ENCODE measurements at regions not wholly inside any gene's neighbourhood (a gene's known extent, or its start where the extent isn't known, plus 50 kb on each side); places are given as distances from the start of the nearest gene placed in this dataset.
"Not testable (repeated sequence)": the region's sequence is repeated elsewhere in the genome, so short reads cannot be mapped to it uniquely, and the experiment has no call there.

GRCh38 chr7:47089461-47089860 lies 492.4 kb downstream of the TNS3 start:
- DNase-seq (ENCODE audit: low read depth in 2 of 2), result no peak

DNA sequence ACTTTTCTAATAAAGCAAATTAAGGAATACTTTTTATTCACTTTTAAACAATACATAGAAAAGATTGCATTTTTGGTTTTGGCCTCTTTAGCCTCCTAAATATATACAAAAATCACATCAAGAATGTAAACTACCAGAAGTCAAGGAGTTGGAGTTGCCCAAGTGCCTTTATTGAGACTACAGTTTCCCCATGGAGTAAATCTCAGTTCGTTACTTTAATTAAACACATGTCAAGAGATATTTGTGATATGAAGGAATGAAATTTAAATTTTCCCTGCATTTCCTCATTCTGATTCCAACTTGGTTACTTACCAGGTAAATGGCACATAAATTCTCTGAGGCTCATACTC lies 492.9 kb downstream of the TNS3 start:
- DNase-seq (ENCODE audit: low read depth in 2 of 2), result no peak

GRCh38 chr7:47088329-47089067 lies 493.4 kb downstream of the TNS3 start:
- peak in 1 of 2 donors; percentile 5 for DNase-seq (ENCODE audit: low read depth in 2 of 2)

DNA sequence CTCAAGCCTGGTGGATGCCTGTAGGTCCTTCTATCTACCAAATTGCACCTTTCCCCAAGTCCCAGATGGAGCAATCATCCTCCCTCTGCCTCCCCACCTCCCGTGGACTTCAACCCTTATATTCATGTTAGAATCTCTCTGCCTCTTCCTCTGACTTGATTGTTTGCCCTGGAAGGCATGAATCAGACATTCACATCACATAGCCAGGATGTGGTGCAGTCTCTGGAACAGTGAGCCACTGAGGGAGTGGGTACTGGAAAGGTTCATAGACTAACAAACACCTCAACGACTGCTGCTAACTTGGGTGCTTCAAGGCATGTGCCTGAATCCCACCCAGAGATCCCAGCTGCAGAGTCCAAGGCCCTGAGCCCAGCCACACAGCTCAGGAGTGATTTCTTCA lies 494.0 kb downstream of the TNS3 start:
- no peak for DNase-seq (ENCODE audit: low read depth in 2 of 2)

- no peak for DNase-seq (ENCODE audit: low read depth in 2 of 2)
Observed at GRCh38 chr7:47085491-47086275, 496.2 kb downstream of the TNS3 start.

DNA sequence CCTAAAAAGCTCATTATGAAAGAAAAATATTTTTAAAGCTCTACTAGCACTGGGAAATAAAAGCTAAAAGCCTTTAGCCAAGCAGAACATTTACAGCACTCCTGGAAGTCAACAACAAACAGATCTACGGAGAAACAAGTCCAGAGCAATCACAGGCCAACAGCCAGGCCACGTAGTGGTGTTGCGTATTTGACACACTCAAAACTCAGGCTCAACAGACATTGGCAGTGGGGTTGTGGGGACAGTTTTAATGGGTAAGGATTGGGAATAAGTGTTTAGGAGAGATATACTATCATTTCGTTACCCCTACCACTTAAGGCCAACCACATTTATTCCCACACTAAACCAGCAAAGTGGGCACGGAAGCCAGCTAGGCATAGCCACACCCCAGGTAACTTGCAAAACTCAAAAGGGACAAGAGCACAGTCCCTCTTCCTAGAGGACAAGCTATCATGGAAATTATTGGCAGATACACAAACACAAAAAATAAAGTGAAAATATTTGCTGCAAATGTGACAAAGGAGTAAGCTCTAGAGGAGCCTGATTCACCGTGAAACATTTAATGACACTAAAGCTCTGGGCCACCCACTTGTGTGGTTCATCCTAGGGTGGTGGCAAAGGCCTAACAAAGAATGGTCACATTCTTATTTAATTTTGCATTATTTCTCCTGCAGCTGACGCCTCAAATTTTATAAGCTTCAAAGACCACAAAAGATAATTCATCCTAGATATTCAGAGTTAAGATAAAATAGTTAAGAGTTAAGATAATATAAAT lies 498.2 kb downstream of the TNS3 start:
- no peak for DNase-seq (ENCODE audit: low read depth in 2 of 2)

DNA sequence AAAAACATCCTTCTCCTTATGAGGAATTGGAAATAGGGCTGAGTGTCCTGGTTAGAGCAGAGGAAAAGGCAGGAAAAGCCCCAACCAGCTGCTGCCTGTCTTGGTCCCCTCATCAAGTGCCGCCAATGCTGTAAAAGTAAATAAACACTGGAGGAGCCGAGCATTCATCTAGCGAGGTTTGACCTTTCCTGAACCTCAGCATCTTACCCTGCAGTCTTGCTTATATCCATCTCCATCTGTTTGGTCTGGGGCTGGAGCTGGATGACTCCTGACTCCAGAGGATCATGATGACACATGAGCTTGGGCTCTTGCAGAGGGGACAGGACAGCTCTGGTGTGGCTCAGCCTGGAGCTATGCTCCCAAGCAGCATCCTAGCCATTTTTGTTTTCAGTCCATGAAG lies 501.1 kb downstream of the TNS3 start:
- DNase-seq (ENCODE audit: low read depth in 2 of 2), result no peak

DNA sequence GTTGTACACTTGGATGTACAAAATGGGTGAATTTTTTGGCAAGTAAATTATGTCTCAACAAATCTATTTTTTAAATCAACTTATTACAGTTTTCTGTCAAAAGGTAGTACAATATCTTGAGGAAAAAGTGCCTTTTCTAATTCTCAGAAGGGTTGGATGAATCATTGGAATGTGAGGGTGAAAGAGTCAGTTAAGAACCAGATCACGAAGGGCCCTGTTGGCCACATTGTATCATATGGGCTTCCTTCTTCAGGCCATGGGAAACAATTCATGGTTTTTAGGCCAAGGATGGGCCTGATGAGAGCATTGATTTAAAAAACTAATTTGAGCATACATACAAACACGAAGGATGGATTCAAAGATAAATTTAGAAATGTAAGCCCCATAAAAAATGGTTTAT lies 503.7 kb downstream of the TNS3 start:
- DNase-seq (ENCODE audit: low read depth in 2 of 2), result no peak

GRCh38 chr7:47074702-47075153 lies 507.2 kb downstream of the TNS3 start:
- DNase-seq (ENCODE audit: low read depth in 2 of 2), result no peak

DNA sequence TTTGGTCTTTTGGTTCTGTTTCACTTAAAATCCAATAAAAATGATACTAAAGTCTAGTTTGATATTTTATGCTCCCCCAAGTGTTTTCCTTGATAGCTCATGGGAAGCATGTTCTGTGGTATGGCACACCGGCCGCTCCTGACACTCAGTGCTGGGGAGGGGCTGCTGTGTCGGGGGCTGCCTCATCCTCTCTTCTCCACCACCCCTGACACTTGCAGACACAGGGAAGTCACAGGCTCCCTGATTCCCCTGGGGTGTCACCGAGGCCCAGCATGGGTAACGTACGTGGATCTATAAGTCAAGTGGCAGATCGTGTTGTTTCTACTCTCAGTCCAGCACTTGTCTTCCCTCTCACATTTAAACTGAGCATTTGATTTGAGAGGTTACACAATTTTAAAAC lies 508.6 kb downstream of the TNS3 start:
- no peak for DNase-seq (ENCODE audit: low read depth in 2 of 2)

GRCh38 chr7:47071866-47072265 lies 510.0 kb downstream of the TNS3 start:
- DNase-seq (ENCODE audit: low read depth in 2 of 2), result no peak

GRCh38 chr7:47069385-47070076 lies 512.4 kb downstream of the TNS3 start:
- no peak for DNase-seq (ENCODE audit: low read depth in 2 of 2)

- no peak for DNase-seq (ENCODE audit: low read depth in 2 of 2)
Observed at GRCh38 chr7:47066976-47067614, 514.8 kb downstream of the TNS3 start.

- no peak for DNase-seq (ENCODE audit: low read depth in 2 of 2)
Observed at GRCh38 chr7:47056731-47057130, 525.2 kb downstream of the TNS3 start.

DNA sequence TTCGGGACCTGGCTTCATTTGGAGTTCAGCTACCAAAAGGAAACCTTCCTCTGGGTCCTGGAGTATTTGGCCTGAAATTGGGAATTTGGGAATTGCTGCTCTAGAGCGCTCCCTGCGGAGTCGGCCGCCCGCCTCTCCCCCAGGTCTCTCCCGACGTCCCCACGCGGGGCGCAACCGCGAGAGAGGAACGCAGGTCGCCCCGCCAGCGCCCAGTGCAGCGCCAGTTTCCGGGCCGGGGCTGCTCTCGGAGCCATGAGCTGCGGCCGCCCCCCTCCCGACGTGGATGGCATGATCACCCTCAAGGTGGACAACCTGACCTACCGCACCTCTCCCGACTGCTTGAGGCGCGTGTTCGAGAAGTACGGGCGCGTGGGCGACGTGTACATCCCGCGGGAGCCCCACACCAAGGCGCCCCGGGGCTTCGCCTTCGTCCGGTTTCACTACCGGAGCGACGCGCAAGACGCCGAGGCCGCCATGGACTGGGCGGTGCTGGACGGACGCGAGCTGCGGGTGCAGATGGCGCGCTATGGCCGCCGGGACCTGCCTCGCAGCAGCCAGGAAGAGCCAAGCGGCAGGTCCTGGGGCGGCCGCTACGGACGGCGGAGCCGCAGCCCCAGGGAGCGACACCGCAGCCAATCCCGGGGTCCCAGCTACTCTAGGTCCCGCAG lies 529.2 kb downstream of the TNS3 start:
- not testable (repeated sequence) for DNase-seq (ENCODE audit: low read depth in 2 of 2)

DNA sequence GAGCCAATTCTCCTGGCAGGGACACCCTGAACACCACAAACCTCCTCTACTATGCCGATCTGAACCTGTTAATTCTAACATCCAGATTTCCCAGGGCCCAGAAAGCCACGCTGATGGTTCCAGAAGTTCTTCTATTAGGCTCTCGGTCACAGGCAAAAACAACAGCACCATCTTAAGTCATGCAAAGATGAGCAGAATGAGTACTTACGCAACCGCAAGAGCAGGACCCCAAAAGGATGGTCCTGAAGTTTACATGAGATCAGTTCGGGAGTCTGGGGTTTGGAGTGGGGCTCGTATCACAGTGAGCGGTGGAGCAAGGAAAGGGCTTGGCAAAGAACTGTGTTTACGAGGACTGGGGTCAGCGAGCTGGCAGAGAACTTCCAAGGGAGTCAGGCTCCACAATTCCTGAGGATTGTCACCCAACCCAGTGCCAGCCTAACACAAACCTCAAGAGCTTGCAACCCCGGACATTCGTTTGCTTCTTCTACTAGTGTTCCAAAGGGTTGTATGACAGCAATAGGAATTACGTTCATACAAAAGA lies 532.6 kb downstream of the TNS3 start:
- DNase-seq (ENCODE audit: low read depth in 2 of 2), result no peak

- DNase-seq (ENCODE audit: low read depth in 2 of 2), result no peak
Observed at GRCh38 chr7:47047384-47047783, 534.5 kb downstream of the TNS3 start.

GRCh38 chr7:47046949-47047348 lies 535.0 kb downstream of the TNS3 start:
- no peak for DNase-seq (ENCODE audit: low read depth in 2 of 2)

- DNase-seq (ENCODE audit: low read depth in 2 of 2), result no peak
Observed at GRCh38 chr7:47045207-47046051, 536.5 kb downstream of the TNS3 start.

GRCh38 chr7:47044625-47045024 lies 537.3 kb downstream of the TNS3 start:
- no peak for DNase-seq (ENCODE audit: low read depth in 2 of 2)

All from stimulated activated CD8-positive, alpha-beta memory T cell treated with anti-CD3 and anti-CD28 coated beads, Interleukin-15, amount 100 ng/mL, for 48 hours (primary cell).